Putamen (tissue), 1 donor: ENCODE measurements at regions not wholly inside any gene's neighbourhood (a gene's known extent, or its start where the extent isn't known, plus 50 kb on each side); places are given as distances from the start of the nearest gene placed in this dataset.
"Not testable (repeated sequence)": the region's sequence is repeated elsewhere in the genome, so short reads cannot be mapped to it uniquely, and the experiment has no call there.

Experiments
- DNase-seq: peaks from one replicate; pipeline ENCODE4 v3.0.0-alpha.2; 2016; ENCODE audit warnings: low spot score

GRCh38 chr10:21406595-21407193 lies 118.8 kb downstream of the SKIDA1 start:
- DNase-seq, result no peak

GRCh38 chr10:21405981-21406380 lies 119.5 kb downstream of the SKIDA1 start:
- no peak for DNase-seq

GRCh38 chr10:21403256-21404015 lies 122.0 kb downstream of the SKIDA1 start:
- no peak for DNase-seq

- DNase-seq, result no peak
Observed at GRCh38 chr10:21402606-21403083, 122.8 kb downstream of the SKIDA1 start.

DNA sequence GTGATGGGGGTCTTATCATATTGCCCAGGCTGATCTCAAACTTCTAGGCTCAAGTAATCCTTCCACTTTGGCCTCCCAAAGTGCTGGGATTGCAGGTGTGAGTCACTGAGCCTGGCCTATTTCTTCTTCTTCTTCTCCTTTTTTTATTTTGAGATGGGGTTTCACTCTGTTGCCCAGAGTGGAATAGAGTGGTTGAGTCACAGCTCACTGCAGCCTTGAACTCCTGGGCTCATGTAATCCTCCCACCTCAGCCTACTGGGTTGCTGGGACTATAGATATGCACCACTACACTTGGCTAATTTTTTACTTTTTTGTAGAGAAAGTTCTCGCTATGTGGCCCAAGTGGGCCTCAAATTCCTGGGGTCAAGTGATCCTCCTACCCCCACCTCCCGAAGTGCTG lies 124.3 kb downstream of the SKIDA1 start:
- DNase-seq, result no peak

DNA sequence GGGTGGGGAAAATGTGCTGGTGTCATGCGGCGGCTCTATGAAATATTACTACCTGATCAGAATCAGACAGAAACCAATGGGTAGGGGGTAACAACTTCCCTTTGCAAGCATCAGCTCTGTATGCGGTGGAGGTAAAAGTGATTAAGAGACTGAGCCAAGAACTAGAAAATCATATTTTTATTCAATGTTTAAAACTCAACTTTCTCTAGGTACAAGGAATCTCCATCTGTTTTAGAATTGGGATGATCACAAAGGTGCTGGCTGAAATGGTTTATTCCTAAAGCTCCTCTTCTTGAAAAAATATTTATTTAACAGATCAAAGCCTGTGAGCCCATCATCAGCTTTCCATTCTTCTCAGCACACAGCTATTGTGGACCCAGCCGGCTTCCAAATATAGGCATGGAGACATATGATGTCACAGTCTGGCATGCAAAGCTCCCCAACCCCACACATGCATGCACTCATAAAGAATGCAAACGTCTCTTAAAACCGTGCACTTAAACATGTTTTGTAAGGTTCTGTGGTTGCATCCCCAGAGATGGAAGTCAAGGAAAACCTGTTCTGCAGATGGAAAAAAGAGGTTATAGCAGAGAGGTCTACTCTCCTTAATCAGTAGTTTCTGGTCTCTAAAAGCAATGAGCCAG lies 126.0 kb downstream of the SKIDA1 start:
- no peak for DNase-seq

DNA sequence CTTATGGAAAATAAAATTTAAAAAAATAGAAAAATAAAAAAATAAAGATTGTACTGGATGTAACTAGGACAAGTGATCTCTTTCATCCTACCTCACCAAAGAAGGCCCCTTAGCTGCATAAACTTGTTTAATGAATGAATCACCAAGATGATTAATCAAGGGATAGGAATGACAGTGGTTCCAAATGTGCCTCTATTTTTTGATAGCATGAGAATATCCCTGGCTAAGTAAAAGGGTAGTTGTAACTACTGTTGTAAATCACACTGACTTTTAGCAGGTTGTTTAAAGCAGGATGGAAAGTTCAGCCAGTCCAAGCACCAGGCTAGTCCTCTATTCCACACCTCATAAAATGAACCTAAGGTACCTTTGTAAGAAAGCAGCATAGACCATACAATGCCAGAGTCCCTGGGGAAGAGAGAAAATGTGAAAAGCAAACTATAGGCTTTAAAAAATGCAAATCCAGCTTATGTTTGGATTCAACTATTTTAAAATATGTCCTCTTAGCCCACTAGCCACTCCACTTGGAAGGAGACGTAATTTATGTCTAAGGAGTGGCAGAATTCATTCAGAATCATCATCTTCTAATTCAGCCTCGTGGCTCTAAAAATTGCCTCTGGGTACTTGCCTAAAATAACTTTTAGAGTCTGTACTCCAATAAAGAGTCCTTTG lies 126.8 kb downstream of the SKIDA1 start:
- no peak for DNase-seq

DNA sequence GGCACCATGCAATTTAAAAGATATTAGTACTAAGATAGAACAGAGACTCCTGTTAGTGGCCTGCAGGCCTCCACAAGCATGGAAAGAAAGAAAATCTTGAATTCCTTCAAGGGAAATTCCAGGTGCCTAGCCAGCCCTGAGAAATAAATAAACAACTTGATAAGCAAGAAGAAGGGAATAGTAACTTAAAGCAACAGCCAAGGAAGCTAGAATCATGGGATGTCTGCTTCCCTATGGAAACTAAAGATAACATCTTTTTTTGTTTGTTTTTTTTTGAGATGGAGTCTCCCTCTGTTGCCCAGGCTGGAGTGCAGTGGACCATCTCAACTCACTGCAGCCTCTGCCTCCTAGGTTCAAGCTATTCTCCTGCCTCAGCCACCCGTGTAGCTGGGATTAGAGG lies 128.6 kb downstream of the SKIDA1 start:
- no peak for DNase-seq

DNA sequence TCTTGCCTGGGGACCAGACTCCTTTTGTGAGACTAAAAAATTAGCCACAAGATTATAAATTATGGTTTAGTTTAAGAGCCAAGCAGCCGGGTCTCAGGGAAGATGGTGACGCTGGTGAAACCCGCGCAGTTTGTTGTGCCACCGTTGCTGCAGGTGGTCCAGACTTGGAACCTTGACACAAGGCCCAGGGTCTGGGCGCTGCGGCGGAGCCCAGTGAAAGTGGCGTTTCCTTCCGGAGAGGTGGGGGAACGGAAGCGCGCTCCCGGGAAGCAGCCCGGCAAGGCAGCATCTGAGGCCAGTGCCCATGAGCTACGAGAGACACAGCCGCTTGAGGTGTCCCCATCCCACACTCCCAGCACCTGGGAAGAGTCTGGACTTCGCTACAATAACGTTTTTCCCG lies 131.6 kb downstream of the SKIDA1 start:
- no peak for DNase-seq

GRCh38 chr10:21388589-21388988 lies 136.9 kb downstream of the SKIDA1 start:
- no peak for DNase-seq

DNA sequence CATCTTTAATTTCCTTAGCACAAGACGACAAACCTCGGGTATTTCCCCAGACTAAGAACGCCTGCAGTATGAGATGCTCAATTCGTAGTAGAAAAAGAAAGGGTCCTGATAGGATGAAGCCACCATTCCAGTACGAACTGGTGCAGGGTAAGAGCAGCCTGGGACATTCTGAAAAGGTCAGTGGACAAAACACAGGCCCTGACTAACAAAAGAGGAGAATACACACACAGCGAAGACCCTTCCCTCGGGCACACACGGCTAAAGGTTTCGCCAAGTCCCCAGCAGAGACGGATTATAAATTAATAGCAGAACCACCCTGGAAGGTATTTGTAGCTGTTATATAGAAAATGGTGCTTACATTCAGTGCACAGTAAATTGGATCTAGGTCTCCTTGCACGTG lies 137.6 kb downstream of the SKIDA1 start:
- DNase-seq, result no peak

DNA sequence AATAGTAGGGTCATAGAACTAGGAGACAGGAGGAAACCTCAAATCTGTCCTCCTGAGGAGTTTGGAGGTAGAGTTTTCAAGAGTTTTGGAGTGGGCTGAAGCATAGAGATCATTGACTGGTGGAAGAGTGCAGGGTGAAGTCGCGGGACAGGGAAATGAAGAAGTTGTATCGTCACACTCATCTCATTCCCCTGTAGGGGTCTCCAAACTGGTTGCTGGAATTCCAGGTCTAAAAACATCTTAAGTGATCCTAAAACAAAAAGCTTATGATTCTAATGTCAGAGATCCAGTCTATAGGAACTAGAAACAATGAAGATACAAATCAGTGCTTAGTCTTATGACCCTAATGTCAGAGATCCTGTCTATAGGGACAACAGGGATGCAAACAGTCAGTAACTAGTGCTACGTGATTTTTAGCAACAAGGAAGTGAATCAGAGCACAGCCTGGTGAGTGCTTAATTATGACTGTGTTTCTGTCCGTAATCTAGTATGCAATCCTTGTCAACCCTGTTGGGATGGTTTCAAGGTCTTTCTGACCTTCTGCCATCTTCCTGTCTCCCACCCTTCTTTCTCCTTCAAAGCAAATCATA lies 139.4 kb downstream of the SKIDA1 start:
- DNase-seq, result no peak

- no peak for DNase-seq
Observed at GRCh38 chr10:21385536-21385935, 139.9 kb downstream of the SKIDA1 start.

GRCh38 chr10:21379143-21379542 lies 146.3 kb downstream of the SKIDA1 start:
- DNase-seq, result no peak

- not testable (repeated sequence) for DNase-seq
Observed at GRCh38 chr10:21375274-21375673, 150.2 kb downstream of the SKIDA1 start.

- not testable (repeated sequence) for DNase-seq
Observed at GRCh38 chr10:21373881-21374280, 151.6 kb downstream of the SKIDA1 start.

GRCh38 chr10:21372651-21373410 lies 152.7 kb downstream of the SKIDA1 start:
- DNase-seq, result no peak

DNA sequence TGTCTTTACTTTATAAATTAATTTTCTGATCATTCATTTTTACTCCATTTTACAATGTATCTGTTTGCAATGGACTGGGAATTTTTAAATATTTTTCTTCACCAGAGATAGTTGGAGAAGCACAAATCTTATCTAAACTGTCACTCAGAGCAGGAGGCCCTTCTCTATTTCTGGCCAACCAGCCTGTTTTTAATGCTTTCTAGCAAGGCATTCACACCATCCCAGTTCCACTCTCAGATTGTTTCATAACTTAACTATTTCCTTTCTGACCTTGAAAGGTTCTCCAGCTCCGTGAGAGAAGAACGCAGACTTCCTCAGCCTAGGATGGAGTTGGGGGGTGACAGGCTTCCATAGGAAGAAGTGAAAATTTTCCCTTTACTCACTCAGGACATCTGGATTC lies 155.8 kb downstream of the SKIDA1 start:
- DNase-seq, result no peak

DNA sequence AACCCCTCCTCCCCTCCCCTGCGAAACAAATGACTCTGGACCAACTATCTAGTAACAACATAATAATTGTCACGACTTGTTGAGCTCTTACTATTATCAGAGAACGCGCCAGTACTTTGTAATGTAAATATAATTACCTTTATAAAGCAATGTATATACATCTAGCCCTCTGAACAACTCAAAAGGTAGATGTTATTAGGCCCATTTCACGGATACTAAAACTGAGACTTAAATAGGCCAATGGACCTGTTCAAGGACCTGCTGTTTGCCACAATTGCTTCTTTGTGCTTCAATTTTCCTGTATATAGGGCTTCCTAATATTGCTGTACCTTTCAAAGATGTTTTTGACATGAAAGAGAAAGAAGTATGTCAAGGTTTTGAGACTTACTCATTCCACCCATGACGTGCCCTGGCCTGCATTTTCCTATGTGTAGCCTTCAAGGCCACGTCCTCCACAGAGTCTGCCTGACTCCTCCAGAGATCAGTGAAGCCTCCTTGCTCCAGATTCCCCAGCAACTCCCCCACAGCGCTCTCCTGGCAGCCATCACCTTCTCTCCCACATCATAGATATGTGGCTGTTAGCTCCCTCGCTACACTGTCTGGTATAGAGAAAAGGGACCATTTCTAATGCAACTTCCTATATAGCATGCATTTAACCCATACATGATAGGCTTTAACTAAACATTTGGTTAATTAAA lies 156.6 kb downstream of the SKIDA1 start:
- peak; percentile 6 for DNase-seq

GRCh38 chr10:21368022-21368582 lies 157.4 kb downstream of the SKIDA1 start:
- no peak for DNase-seq

GRCh38 chr10:21366108-21366507 lies 159.4 kb downstream of the SKIDA1 start:
- DNase-seq, result not testable (repeated sequence)
